IPS-NIHi7 (cell line): ENCODE measurements at regions not wholly inside any gene's neighbourhood (a gene's known extent, or its start where the extent isn't known, plus 50 kb on each side); places are given as distances from the start of the nearest gene placed in this dataset.
A peak's percentile ranks its signal among the peaks of the same experiment; 100 is the strongest.
"Not testable (repeated sequence)": the region's sequence is repeated elsewhere in the genome, so short reads cannot be mapped to it uniquely, and the experiment has no call there.

Experiments
- DNase-seq: peaks from one replicate; pipeline ENCODE4 v3.0.0; 2012; ENCODE audit warnings: mixed read lengths; ENCODE audit errors: extremely low spot score

DNA sequence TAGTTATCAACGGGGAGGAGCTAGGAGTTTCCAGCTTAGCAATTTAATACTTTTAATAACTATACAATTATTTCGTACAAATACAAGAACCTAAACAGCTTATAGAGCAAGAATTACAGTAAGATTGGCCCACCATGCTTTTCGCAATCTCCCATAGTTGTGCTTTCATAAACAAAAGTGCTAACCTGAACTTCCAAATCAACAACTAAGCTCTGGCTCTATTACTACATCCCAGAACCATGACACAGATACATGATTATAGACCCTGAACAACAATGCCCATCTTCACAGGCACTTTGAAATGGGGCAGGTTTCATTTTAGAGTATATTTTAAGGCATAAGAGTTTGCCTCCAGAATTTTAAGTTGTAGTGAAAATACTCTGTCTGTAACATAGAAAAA is 203.5 kb downstream of the DMRTA1 start:
- DNase-seq = no peak

- DNase-seq = no peak
Measured at GRCh38 chr9:22650946-22651345, 204.3 kb downstream of the DMRTA1 start.

GRCh38 chr9:22654833-22655232 is 208.2 kb downstream of the DMRTA1 start:
- no peak for DNase-seq

- DNase-seq = no peak
Measured at GRCh38 chr9:22657713-22658112, 211.1 kb downstream of the DMRTA1 start.

DNA sequence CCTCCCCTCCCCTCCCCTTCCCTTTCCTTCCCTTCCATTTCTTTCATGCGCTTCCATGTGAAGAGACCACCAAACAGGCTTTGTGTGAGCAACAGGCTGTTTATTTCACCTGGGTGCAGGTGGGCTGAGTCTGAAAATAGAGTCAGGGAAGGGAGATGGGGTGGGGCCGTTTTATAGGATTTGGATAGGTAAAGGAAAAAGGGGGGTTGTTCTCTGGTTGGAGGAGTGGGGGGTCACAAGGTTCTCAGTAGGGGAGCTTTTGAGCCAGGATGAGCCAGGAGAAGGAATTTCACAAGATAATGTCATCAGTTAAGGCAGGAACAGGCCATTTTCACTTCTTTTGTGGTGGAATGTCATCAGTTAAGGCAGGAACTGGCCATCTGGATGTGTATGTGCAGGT is 211.9 kb downstream of the DMRTA1 start:
- DNase-seq = not testable (repeated sequence)

GRCh38 chr9:22682536-22682935 is 235.9 kb downstream of the DMRTA1 start:
- no peak for DNase-seq

- DNase-seq = no peak
Measured at GRCh38 chr9:22682961-22683699, 236.5 kb downstream of the DMRTA1 start.

DNA sequence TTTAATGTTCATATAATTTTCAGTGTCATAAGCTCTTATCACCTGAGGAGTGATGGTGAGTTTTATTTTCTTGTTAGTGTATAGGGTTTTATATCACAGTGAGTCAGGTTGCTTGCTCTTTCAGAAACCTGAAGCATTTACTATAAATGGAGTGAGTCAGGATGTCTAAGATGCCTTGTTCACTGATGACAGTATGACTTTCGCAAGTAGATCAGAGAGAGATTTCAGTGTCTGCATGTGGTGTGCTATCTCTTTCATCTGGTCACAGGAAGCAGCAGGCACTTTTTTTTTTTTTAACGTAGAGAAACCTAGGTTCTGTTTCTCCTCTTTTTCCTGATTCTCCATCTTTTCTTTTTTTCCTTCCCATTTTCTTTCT is 237.1 kb downstream of the DMRTA1 start:
- no peak for DNase-seq

DNA sequence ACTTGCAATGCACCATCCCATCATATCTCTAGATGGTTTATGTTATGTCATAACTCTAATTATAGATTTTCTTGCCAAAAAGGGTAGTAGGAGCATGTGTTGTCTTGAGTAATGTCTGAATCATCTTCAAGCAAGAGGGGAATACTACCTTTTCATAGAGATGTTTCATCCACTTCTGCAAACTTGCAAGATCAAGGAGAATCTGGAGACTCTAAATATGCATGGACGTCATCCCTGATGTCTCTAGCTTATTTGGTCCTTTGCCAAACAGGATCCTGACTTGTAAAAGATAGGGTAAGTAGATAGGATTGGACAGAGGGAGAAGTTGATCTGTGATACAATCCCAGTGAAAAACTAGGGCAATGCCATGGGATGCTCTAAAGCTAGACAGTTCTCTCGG is 246.5 kb downstream of the DMRTA1 start:
- DNase-seq = no peak

DNA sequence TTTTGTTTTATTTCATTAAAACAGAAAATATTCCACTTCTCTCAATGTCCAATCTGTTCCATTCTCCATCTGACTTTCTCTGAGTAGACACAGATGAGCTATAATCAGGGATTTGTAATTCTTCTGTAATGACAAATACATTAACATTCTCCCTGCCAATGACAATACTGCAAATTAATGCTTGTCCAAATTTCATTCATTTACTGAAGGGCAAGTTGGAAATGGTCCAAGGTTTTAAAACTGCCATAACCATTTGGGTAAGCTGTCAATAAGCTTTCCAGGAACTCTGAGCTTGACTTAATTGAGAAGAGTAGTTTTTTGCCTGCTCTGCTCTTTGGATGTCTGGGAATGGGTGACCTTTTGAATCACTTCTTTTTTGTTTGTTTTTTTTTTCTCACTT is 253.5 kb downstream of the DMRTA1 start:
- DNase-seq = no peak

DNA sequence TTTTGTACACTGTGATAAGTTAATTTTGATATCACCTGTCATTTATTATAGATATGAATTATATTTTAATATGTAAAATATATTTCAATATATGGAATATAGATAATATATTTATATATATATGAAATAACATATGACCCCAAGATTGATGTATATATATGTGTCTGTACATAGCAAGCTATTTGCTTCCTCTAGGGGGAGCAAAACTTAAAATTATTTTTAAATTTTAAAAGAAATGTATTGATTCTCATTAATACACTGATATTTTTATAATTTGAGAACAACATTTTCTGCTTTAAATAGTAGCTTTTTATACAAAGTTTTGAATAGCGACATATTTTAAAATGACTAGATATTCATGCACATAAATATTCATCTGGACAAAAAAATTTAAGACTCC is 272.0 kb downstream of the DMRTA1 start:
- DNase-seq = no peak

DNA sequence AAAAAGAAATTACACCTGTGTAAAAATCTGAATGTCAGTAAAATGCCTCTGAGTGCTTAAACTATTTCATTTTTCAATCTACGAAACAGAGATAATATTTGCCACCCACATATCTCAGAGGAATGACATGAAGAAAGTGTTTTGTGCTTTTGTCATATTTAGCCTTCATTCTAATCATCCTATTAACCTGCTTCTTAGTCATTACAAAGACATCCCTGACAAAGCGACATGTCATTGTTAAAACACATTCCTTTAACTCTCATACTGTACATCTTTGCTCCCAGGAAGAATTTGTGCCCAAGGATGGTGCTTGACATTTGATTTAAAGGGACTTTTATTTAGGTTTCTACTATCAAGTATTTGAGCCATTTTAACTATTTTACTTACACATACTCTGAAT is 275.9 kb downstream of the DMRTA1 start:
- no peak for DNase-seq

- DNase-seq = no peak
Measured at GRCh38 chr9:22731786-22732185, 285.2 kb downstream of the DMRTA1 start.

DNA sequence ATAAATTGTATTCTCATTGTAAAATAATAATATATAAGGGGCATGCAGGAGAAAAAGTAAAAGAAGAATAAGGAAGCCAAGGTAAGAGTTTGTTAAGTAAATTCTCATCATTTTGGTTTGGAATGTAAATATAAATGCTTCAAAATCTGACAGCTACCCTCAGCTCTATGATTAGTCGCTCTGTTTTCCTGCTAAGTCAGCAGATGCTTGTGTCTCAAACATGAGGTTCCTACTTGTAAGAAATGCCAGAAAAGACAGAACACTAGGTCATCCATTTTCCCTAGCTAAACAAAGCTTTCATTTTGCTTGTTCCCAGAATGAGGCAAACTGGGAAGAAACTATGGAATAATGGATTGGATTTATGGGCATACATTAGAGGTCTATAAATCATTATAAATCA is 293.1 kb downstream of the DMRTA1 start:
- no peak for DNase-seq

GRCh38 chr9:22740781-22741180 is 294.2 kb downstream of the DMRTA1 start:
- DNase-seq = no peak

DNA sequence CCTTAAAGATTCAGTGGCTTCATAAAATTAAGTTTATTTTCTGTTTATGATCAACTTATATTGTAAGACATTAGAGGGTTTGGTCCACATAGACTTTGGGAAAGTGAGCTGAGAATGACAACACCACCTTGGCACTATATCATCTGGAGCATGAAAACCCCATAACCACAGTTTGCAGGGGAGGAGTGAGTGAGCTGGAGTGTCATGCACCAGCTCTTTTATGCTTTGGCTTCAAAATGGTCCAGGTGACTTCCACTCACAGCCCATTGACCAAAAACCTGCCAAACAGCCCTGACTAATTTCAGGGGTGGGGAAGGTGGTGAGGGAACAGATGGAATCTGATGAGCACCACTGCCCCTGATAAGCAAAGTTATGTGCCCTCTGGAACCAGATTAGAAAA is 295.8 kb downstream of the DMRTA1 start:
- no peak for DNase-seq

- no peak for DNase-seq
Measured at GRCh38 chr9:22773501-22774220, 327.0 kb downstream of the DMRTA1 start.

DNA sequence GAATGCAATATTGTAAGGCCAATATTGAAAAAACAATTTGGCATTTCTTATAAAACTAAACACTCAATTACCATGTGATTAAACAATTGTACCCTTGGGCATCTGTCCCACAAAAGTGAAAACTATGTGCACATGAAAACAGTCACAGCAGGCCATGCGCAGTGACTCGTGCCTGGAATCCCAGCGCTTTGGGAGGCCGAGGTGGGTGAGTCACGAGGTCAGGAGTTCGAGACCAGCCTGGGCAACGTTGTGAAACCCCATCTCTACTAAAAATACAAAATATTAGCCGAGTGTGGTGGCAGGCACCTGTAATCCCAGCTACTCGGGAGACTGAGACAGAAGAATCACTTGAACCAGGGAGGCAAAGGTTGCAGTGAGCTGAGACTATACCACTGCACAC is 343.7 kb downstream of the DMRTA1 start:
- no peak for DNase-seq

- no peak for DNase-seq
Measured at GRCh38 chr9:22808876-22809275, 362.3 kb downstream of the DMRTA1 start.

GRCh38 chr9:22809371-22809770 is 362.7 kb downstream of the DMRTA1 start:
- DNase-seq = no peak

GRCh38 chr9:22813529-22813928 is 366.9 kb downstream of the DMRTA1 start:
- peak; percentile 29 for DNase-seq

GRCh38 chr9:22815246-22815645 is 368.6 kb downstream of the DMRTA1 start:
- no peak for DNase-seq

GRCh38 chr9:22817181-22817580 is 370.6 kb downstream of the DMRTA1 start:
- DNase-seq = no peak

DNA sequence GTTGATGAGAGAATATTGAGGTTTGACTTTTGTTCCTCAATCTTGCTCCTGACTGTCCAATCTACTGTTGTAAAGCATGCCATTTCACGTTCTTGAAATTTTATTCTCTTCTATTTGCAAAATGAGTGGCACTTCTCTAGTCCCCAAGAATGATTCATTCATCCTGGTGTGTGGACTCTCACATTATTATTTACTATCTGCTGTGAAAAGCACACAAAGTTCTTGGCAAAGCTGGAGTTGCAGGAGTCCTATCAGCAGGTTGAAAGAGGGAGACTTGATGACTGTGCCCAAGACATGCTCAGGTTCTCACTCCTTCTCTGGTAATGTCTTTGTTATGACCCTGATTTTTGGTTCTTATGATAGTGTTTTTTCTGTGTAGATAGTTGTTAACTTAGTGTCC is 382.6 kb downstream of the DMRTA1 start:
- no peak for DNase-seq
